ENCODE measurements at regions not wholly inside any gene's neighbourhood (a gene's known extent, or its start where the extent isn't known, plus 50 kb on each side); places are given as distances from the start of the nearest gene placed in this dataset.
A peak's percentile ranks its signal among the peaks of the same experiment; 100 is the strongest.

DNA sequence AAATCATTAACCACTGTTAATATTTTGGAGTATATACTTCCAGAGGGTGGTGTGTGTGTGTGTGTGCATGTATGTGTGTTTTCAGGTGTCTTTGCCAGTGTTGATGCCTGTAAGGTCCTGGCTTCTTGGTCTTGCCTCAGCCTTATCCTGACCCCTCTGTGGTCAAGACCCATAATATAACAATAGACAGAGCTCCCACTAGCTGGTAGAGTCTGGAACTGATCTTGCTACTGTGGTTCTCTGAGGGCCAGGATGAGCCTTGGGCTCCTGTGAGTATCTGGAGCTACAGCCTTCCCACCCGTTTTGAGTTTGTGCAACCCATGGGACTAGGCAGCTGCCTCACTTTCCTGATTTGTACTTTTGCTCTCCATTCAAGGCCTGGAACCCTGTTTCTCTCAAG lies 191.0 kb downstream of the IBTK start:
- TF ChIP-seq ZNF514 (tag by site-specific recombination; IDR thresholded peaks at IDR 0.05) (no peak), ZNF561 (tag by site-specific recombination; IDR thresholded peaks at IDR 0.05; ENCODE audit: borderline replicate concordance) (no peak), ZBTB20 (tag by site-specific recombination; IDR thresholded peaks at IDR 0.05) (no peak), ZNF133 (tag by site-specific recombination; IDR thresholded peaks at IDR 0.05) (no peak)
- TF ChIP-seq, protein P1, sequence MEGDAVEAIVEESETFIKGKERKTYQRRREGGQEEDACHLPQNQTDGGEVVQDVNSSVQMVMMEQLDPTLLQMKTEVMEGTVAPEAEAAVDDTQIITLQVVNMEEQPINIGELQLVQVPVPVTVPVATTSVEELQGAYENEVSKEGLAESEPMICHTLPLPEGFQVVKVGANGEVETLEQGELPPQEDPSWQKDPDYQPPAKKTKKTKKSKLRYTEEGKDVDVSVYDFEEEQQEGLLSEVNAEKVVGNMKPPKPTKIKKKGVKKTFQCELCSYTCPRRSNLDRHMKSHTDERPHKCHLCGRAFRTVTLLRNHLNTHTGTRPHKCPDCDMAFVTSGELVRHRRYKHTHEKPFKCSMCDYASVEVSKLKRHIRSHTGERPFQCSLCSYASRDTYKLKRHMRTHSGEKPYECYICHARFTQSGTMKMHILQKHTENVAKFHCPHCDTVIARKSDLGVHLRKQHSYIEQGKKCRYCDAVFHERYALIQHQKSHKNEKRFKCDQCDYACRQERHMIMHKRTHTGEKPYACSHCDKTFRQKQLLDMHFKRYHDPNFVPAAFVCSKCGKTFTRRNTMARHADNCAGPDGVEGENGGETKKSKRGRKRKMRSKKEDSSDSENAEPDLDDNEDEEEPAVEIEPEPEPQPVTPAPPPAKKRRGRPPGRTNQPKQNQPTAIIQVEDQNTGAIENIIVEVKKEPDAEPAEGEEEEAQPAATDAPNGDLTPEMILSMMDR (tag by site-specific recombination; IDR thresholded peaks at IDR 0.05) = peak; percentile 40; the same call in 1 of the 2 replicates

Data from HEK293 (cell line).